ENCODE measurements at regions not wholly inside any gene's neighbourhood (a gene's known extent, or its start where the extent isn't known, plus 50 kb on each side); places are given as distances from the start of the nearest gene placed in this dataset.

GRCh38 chr12:60710246-60710645, 1114.4 kb downstream of the SLC16A7 start:
- no peak for DNase-seq (ENCODE audit: low read depth)
- TF ChIP-seq, protein P1, sequence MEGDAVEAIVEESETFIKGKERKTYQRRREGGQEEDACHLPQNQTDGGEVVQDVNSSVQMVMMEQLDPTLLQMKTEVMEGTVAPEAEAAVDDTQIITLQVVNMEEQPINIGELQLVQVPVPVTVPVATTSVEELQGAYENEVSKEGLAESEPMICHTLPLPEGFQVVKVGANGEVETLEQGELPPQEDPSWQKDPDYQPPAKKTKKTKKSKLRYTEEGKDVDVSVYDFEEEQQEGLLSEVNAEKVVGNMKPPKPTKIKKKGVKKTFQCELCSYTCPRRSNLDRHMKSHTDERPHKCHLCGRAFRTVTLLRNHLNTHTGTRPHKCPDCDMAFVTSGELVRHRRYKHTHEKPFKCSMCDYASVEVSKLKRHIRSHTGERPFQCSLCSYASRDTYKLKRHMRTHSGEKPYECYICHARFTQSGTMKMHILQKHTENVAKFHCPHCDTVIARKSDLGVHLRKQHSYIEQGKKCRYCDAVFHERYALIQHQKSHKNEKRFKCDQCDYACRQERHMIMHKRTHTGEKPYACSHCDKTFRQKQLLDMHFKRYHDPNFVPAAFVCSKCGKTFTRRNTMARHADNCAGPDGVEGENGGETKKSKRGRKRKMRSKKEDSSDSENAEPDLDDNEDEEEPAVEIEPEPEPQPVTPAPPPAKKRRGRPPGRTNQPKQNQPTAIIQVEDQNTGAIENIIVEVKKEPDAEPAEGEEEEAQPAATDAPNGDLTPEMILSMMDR (conservative IDR thresholded peaks at IDR 0.05; ENCODE audit: control insufficient read depth, insufficient read depth, low read depth, low read length) = no peak
- no peak overlapping the region for H3K4me3 ChIP-seq (ENCODE audit: control insufficient read depth, low read depth, low read length)

DNA sequence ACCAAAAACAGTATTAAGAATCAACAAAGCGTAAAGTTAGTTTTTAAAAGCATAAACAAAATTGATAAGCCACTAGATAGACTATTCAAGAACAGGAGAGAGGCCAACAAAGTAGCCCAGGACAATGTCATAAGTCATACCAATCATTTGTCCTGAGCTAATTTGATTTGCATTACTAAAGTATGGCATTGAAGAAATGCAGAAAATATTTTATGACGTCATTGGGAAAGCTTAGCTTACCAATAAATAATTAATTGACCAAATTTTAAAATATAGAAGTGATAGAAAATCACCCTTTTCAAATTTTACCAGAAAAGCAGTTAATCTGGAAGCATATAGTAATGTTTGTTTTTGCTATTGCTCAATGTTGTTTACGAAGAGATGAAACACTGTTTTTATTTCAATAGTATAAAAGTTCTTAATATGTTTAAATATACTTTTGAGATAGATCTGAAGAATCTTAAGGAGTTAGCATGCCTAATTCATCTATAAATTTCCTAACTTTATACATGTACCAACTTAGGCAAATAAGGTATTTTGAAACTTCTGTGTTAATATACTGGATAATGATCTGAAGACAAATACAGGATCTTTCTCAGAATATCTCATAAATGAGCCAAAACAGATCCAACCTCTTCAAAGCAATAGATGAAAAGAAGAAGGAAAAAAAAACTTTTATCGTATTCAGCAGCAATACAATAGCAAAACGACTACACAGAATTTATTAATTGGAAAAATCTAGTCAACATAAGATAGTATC, 1118.5 kb downstream of the SLC16A7 start:
- TF ChIP-seq, protein P1 (conservative IDR thresholded peaks at IDR 0.05; ENCODE audit: control insufficient read depth, insufficient read depth, low read depth, low read length) = no peak
- no peak for DNase-seq (ENCODE audit: low read depth)
- H3K4me3 ChIP-seq (ENCODE audit: control insufficient read depth, low read depth, low read length) = no peak overlapping the region

DNA sequence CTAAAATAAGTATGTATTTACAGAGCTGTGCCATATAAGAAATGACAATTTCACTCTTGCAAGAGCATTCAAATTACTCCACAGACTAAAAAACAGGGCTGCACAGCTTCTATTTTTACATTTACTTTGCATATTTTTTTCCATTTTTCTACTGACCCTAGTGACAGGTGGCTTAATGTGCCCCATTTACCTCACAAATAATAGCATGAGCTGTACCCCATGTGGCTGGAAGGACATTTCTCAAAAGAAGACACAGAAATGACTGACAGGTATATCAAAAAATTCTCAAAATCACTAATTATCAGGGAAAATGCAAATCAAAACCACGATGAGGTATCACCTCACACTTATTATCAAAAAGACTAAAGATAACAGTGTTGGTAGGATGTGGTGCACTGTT, 1128.6 kb downstream of the SLC16A7 start:
- TF ChIP-seq, protein P1 (conservative IDR thresholded peaks at IDR 0.05; ENCODE audit: control insufficient read depth, insufficient read depth, low read depth, low read length) = no peak
- no peak overlapping the region for H3K4me3 ChIP-seq (ENCODE audit: control insufficient read depth, low read depth, low read length)
- DNase-seq (ENCODE audit: low read depth) = no peak

DNA sequence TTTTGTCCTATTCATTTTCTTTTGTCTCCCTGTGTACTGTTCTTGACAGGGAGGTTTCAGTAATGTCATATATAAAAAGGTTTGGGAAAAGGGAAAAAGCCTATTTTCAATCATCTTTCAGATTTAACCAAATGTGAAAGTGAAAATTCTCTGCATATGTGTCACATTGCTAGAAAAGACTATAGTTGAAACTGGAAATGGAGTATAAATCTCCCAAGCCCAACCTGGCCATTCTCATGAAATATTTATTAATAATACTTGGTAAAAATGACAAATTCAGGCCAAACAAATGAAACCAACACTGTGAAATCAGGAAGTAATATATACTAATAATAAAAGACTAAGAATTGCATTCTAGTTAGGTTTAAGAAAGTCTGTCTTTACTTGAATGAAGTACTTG, 1129.2 kb downstream of the SLC16A7 start:
- no peak for DNase-seq (ENCODE audit: low read depth)
- TF ChIP-seq, protein P1 (conservative IDR thresholded peaks at IDR 0.05; ENCODE audit: control insufficient read depth, insufficient read depth, low read depth, low read length) = no peak
- H3K4me3 ChIP-seq (ENCODE audit: control insufficient read depth, low read depth, low read length) = no peak overlapping the region

DNA sequence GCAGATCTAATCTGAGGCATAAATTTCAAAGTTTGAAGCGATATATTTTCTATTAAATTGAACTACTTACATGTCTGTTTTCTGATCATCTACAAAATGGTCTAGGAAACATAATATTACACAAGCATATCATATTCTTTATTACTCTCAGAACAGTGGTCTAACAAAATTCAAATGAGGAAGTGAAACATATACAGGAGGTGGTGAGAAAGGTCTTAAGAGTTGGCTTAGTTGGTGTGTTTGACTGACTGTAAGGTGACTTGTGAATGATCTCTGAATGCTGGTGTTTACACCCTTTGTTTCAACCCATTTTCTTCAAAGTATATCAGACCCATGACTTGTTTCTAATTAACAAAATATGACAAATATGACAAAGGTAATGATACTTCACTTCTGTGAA, 1156.8 kb downstream of the SLC16A7 start:
- H3K4me3 ChIP-seq (ENCODE audit: control insufficient read depth, low read depth, low read length) = no peak overlapping the region
- TF ChIP-seq, protein P1 (conservative IDR thresholded peaks at IDR 0.05; ENCODE audit: control insufficient read depth, insufficient read depth, low read depth, low read length) = no peak
- DNase-seq (ENCODE audit: low read depth) = no peak

GRCh38 chr12:60758224-60758623, 1162.4 kb downstream of the SLC16A7 start:
- no peak for DNase-seq (ENCODE audit: low read depth)
- TF ChIP-seq, protein P1 (conservative IDR thresholded peaks at IDR 0.05; ENCODE audit: control insufficient read depth, insufficient read depth, low read depth, low read length) = no peak
- no peak overlapping the region for H3K4me3 ChIP-seq (ENCODE audit: control insufficient read depth, low read depth, low read length)

All from fibroblast of mammary gland (primary cell).